ENCODE measurements at regions not wholly inside any gene's neighbourhood (a gene's known extent, or its start where the extent isn't known, plus 50 kb on each side); places are given as distances from the start of the nearest gene placed in this dataset.

DNA sequence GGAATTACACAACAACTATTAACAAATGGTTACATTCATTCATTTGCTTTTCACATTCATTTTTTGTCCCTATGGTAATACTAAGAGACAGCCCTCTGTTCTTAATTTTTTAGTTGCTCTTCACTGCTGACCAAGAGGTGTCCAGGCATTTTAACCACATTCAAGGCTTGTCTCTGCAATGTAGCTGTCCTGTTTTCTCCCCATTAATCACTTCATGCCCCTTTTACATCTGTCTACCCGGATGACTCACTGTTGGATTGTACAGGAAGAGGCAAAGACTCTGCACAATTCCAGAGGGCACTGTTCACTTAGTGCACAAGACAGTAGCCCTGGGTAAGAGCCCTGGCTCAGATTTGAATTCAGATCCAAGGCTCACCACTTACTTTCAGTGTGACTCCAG, 168.5 kb downstream of the NOC3L start:
- no peak for DNase-seq

DNA sequence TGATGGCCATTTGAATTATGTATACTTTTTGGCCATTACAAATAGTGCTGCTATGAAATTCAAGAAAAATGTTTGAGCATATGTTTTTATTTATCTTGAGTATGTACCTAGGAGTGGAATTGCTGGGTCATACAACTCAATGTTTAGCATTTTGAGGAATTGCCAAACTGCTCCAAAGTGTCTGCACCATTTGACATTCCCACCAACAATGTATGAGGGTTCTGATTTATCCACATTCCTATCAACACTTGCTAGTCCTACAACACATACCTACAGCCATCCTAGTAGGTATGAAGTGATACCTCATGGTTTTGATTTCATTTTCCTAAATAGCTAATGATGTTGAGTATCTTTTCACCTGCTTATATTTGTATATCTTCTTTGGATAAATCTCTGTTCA, 165.5 kb downstream of the NOC3L start:
- DNase-seq, result no peak

DNA sequence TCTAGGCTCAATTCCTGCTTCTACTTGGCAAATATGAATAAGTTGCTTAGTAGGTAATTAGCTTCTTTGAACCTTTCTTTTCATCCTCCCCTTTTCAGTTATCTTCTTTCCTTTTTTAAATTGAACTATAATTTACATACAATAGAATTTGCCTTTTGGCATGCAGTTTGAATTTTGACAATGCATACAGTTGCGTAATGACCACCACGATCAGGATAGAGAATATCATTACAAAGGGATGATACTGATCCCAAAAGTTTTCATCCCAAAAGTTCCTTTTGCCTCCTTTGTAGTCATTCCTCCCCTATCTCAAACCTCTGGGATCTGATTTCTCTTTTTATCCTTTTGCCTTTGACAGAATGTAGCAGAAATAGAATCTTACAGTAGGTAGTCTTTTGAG, 164.4 kb downstream of the NOC3L start:
- DNase-seq, result no peak

DNA sequence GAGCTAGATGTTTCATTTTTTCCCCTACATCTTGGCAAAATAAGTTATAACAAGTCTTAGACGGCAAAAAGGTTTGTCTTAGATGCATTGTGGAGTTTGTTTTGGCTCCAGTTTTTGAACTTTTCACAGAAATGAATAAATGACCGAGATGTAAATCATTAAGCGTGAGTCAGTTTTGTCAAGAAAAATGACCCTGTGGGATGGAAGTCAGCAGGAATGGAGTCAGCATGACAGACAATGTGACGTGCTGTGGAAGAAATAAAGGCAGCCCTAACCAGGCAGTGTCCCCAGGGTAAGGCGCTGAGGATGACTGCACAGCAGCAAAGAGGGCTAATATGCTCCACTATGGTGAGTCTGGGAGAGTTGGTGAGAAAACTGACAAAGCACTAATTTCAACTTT, 163.2 kb downstream of the NOC3L start:
- DNase-seq, result no peak

DNA sequence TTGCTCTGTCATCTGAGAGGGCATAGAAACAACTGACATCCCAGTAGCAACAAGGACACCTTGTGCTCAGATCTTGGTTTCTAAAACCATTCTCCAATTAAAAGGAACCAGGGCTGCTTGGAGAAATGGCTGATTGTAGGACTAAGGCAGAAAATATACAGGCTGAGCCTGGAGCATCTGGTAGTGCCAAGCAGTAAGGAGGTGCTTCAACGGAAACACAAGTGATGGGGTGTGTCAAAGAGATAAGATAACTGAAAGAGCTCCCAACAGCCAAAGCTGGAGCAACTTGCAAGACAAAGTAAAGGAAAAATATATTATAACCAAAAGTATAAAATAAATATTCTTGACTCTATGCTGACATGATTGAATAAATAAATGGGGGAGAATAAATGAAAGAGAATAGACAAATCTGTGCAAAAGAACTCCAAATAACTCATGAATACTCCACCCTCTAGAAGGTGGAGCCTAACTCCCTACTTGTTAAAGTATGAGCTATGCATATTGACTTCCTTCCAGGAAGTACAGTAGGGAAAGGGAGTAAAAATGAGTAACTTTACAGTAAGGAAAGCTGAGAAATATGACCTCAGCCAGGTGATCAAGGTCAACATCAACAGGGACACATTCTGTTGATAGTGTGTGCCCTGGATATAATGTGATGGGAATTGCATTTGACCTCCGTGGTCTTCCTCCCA, 162.4 kb downstream of the NOC3L start:
- DNase-seq, result no peak

DNA sequence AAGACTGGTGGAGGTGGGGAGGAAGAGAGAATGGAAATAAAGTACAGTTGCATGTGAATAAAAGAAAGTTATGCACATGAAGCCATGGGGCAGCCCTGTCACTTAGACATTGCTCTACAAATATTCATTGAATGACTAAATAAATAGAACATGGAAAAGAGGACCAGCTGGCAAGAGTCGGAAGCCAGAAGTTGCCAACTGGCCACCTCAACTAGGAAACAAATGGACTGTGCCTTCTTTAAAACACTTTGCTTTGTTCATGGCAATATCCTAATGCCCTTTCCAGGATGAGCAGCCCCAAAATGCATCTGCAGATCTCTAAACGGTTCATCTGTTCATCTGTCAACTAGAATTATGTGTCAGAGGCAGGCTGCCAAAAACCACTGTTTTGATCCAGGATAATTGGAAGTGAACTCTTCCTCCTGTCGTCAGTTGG, 157.3 kb downstream of the NOC3L start:
- DNase-seq, result no peak

DNA sequence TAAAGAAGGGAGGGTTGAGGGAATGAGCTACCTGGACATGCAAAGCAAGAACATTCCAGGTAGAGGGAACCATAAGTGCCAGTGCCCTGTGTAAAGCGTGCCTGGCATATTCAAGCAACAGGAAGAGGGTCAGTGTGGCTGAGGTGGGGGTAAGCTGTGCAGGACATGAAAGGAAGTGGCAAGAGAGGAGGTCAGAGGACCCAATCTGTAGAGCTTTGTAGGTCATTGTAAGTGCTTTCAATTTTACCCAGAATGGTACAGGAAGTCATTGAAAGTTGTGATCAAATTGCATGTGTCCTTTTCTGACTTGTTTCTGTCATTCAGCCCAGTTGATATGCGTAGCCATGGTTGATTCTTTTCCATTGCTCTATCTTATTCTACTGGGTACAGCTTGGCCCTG, 156.6 kb downstream of the NOC3L start:
- DNase-seq, result no peak

DNA sequence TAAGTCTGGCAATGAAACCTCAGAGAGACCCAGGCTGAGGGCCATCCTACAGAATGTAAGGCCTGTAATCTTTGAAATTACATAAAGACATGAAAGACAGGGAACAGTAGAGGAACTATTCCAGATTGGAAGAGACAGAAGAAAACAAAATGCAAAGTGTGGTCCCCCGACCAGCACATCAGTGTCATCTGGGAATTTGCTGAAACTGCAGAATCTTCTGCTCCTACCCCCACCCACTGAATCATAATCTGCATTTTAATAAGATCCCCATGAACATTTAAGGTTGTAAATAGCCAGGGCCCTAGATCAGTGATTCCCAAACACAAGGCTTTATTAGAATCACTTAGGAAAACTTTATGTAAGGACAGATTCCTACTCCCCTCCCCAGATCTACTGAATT, 154.4 kb downstream of the NOC3L start:
- DNase-seq, result no peak

DNA sequence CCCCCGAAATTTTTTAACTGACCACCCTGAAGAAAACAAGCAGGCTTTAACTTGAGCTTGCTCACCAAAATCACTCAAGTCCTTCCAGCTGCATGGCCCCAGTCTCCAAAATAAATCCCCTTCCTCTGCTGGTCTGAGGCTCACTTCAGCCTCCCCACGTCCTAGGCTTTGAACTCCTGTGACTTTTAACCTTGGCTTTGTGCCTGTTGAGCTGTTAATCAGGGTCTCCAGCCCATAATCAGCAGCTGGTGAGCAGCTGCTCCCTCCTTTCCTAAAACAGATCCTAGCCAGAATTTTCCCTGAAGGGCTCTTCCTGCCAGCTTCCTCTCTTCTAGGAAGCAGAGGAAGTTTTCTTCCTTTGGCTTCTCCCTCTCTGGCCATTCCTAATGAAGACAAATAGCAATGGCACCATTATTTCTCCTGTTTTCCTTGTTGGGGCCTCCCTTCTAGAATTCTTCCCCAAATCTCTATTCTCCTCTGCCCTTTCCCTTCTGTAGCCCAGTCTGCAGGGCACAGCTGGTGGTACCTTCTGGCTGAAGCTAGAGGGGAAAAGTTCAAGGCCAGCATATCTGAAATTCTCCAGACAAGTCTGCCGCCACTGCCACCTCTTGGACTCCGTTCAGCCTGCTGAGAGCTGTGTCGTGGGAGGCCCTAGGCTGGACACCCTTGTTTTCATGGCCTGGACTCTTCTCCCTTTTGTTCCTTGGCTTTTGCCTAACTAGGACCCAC, 152.1 kb downstream of the NOC3L start:
- no peak for DNase-seq

DNA sequence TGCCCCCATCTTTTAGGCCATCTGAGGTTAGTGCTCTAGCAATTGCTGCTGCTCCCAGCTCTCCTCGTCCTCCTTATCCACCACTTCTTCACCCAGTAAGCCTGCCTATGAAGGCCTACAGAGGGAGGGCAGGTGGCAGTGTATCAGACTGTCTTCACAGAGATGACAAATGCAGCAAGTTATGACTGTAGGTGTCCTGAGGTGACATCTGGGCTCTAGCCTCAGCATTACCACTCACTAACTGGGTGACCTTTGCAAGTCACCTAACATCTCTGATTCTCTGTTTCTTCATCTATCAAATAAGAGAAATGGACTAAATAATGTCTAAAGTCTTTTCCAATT, 151.6 kb downstream of the NOC3L start:
- no peak for DNase-seq

DNA sequence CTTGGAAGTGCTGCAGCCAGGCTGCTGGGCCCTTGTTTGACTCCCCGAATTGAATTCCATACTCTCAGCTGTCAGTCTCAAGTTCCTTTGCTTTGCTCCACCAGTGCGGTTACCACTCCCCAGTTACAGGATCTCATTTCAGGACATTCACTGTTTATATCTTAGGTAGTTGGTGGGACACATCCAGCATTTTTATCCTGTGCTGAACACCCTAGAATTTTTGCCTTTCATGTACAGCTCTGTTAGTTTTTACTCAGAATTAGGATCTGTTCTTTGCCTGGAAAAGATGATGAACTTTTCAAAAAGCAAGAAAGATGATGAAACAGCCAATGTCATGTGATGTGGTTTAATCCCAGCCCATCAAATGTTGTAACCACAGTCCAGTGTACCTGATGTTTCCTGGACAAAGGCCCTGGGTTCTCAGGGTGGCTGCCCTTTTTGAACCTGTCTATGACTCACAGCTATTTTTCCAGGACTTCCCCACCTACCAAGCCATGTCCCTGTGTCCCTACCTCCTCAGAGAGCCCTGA, 149.7 kb downstream of the NOC3L start:
- DNase-seq, result no peak

DNA sequence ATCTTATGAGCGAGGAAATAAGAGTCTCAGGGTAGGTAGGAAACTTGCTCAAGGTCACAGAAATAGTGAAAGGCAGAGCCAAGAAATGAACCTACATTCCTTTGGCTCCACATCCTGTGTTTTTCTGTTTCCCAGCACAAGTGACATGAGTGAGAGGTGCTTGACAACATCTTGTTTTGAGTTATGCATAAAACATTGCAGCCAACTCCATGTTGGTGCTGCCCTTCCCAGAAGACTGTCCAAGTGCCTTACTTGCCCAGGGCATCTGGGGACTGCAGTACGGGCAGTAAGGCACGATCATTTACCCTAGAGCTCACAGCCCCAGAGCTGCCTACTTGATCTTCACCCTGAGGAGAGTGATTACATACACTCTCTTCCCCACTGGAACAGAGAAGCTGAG, 148.8 kb downstream of the NOC3L start:
- DNase-seq, result no peak

DNA sequence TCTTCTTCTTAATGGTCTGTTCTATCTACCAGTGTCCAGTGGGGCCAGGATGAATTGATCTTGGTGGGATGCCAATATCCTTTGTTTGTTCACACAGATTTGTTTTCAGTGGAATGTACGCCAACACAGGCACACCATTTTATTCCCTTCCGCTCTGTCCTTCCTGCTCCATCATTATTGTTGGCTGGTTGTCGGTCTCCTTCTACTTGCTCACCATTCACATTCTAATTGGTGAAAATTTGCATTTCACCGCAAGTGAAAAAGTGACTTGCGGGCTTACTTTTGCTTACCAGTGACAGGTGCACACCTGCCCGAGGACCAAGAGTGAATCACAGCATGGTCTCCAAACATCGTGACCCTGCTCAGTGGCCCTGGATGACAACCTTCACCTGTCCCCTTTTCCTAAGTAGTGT, 148.3 kb downstream of the NOC3L start:
- DNase-seq, result no peak

DNA sequence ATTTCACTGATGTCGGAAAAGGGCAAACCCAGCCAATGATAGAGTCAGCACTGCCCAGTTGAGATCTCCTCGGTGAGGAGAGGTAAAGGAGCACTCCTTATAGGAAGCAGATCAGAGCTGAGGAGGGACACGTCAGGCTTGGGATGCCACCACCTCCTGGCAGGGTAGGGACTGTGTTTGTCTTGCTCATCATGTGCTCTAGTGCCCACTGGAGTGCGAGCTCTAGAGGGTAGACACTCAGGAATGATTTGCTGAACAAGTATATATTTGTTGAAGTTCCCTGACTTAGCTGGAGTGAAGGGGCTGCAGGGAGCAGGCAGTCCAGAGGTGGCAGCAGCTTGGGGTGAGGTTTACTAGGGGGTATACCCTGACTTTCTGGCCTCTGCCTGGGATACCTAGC, 146.5 kb downstream of the NOC3L start:
- no peak for DNase-seq

DNA sequence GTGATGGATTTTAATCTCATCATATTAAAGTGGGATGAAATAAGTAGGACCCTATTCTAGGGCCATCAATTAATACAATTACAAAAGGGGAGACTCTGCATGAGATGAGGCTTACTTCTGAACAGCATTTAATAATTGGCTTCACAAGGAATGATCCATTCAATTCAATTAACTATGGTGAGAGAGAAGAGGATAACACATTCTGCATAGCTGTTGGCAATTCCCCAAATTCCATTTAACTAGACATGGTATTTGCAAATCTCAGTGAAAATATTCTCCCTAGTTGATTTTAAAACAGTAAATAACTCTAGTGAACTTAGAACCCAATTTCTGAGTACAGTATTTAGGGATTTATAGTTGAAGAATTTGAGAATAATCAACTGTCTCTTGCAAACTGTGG, 145.3 kb downstream of the NOC3L start:
- no peak for DNase-seq

DNA sequence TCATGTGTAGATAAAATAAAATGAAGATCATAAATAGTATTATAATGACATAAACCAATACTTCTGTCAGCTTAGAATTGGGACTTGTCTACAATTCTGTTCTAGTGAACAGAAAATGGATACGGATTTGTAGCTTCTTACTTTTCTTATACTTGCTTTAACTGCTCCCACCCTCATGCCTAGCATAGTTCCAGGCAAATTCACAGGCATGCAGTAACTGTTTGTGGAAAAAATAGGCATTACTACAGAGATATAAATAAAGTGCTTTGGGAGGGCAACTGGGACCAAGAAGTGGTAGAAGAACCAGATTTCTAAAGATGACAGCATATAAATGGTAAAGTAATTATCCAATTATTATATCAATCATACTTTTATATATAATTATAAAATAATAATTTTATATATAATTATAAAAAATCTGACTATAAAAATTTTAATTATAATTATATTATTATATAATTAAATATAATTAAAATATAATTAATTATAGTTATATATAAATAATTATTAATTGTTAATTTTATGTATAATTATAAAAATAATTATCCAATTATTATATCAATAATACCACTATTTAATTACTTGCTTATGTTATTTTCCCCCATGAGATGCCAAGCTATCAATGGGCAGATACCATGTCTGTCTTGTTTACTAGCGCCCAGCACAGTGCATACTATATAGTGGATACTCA, 144.1 kb downstream of the NOC3L start:
- no peak for DNase-seq

DNA sequence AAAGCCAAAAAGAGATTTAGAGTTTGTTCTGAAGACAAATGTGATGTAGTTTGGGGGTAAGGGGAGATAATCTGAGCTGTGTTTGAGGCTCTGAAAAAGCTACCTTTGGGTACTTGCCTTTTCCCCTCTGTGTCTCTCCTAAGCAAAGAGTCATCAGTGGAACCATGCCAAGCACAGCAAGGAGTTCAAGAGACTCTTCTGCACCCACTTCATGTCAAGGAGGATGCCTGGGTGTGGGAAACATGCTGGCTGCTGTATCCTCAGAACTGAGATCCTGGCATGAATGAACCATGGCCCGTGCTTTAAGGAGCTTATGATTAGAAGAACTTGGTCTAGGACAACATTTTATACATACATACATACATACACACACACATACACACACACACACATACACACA, 142.9 kb downstream of the NOC3L start:
- peak in 1 of 2 experiments; percentile 27 for DNase-seq

DNA sequence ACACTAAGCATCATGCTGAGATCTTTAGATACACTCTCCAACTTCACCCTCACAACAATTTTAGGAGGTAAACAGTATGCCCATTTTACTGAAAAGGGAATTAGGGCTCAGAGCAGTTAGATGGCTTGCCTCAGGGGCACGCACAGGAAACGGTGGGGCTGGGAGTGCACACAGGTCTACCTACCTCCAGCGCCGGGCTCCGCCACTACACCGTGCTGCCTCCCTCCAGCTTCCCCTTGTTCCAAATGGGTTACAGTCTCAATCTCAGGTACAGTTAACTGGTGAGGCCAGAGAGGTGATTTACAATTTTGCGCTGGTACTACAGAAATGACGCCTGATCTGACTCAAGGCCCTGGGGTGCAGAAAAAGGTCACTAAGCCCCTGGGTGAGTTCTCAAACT, 142.0 kb downstream of the NOC3L start:
- no peak for DNase-seq

DNA sequence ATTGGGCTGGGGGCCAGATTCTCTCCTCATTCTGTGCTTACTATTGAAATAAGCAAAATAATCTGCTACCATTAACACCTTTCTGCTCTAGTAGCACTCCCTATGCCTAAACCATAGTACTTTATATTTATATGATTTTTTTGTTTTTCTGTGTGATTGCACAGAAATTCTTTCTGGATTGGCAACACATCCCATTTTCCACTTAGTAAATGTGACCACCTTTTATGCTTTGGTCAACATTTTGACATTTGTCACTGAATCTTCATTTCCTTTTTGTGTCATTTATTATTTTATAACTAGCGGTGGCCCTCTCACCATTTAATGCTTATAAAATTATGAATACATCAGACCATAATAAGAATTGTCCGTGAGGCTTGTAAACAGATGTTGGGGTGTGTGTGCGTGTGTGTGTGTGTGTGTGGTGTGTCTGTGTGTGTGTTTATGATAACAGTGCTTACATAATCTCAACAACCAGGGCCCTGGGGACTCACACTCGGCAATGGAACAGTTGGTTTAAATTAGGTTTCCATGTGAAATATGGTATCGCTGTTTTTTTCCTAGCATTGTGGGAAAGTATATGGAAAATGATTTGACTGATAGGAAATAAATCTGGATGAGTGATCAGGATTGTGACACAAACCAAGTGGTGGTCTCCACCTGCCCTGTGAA, 138.9 kb downstream of the NOC3L start:
- no peak for DNase-seq

DNA sequence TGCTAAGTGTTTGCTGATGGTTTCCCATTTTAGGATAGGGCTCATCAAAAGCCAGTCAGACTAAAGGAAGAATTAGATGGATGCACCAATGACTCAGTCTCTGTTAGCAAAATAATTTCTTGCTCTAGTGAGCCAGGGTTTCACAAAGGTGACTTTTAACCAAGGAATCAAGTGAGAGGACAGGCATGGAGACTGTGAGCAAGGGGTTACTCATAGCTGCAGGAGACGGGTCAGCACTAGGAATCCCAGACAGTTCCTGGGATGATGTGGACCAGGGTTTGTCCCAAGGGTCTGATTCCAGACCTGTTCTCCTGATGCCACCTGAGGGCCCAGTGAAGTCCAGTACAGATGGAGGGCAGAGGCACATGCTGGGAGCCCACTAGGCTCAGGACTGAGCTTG, 138.1 kb downstream of the NOC3L start:
- no peak for DNase-seq

DNA sequence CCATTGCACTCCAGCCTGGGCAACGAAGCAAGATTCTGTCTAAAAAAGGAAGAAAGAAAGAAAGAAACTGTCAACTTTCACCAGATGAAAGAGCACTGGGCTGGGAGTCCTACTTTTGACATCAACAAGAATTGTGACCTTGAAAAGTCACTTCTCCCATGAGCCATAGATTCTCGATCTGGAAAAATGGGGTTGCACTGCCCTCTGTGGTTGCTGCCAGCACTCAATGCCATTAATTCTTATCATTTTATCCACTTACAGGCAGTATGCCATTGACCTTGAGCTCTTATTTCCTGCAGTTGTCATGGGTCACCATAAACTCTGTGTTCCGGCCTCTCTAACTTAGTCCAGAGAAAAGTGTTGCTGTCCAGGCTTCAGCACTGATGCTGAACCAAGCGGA, 137.2 kb downstream of the NOC3L start:
- no peak for DNase-seq

DNA sequence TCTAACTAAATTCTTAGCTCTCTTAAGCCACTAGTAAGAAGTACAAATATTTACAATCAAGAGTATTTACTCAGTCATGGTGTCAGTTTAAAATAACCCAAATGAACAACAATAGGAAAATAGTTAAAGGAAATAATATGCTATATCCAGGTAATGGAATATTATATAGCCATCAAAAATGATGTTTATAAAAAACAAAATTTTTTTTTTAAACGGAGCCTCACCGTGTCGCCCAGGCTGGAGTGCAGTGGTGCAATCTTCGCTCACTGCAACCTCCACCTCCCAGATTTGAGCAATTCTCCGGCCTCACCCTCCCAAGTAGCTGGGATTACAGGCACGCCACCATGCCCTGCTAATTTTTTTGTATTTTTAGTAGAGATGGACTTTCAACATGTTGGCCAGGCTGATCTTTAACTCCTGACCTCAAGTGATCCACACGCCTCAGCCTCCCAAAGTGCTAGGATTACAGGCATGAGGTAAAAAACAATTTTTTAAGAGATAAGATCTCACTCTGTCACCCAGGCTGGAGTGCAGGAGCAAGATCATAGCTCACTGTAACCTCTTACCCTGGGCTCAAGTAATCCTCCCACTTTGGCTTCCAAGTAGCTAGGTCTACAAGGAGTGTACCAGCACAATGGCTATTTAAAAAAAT, 132.5 kb downstream of the NOC3L start:
- no peak for DNase-seq

Data from NCI-H187 (cell line).